ENCODE measurements at regions not wholly inside any gene's neighbourhood (a gene's known extent, or its start where the extent isn't known, plus 50 kb on each side); places are given as distances from the start of the nearest gene placed in this dataset.

DNA sequence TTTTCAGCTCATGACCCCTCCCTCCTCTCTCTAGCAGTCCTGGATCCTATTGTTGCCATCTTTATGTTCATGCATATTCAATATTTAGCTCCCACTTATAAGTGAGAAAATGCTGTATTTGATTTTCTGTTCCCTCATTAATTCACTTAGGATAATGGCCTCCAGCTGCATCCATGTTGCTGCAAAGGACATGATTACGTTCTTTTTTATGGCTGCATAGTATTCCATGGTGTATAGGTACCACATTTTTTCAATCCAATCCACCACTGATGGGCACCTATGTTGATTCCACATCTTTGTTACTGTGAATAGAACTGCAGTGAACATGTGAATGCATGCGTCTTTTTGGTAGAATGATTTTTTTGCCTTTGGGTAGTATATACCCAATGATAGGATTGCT is 188.4 kb downstream of the FOXL1 start:
- H3K36me3 ChIP-seq (ENCODE audit: control insufficient read depth, insufficient read depth, low read length): no peaks in the 10 kb centered on the region
- no peak overlapping the region for H3K9ac ChIP-seq (ENCODE audit: extremely low read depth, low read length, poor library complexity, severe bottlenecking)
- no peaks in the 10 kb centered on the region for H3K27me3 ChIP-seq (ENCODE audit: control insufficient read depth, insufficient read depth, low read length, poor library complexity, severe bottlenecking)
- no peak for DNase-seq
- Mint-ChIP-seq H3K36me3 (ENCODE audit: low read depth) (no peaks in the 10 kb centered on the region), H3K4me1 (peaks cover 5% of the 10 kb centered on the region), H3K27me3 (ENCODE audit: insufficient read depth) (peaks cover 33% of the 10 kb centered on the region), H3K9me3 (peaks cover 2% of the 10 kb centered on the region), H3K27ac (no peak overlapping the region), H3K4me3 (no peak overlapping the region)
- H3K27ac ChIP-seq (ENCODE audit: low read depth, low read length): no peak overlapping the region
- H3K9me3 ChIP-seq (ENCODE audit: control insufficient read depth, low read length): no peaks in the 10 kb centered on the region
- 80 to 89% methylated on average over 1 to 2 of the region's 2 CpGs for WGBS, 2 experiments (ENCODE audit: insufficient coverage in 1 of 2, insufficient read length in 1 of 2)
- no peak overlapping the region for H3K4me3 ChIP-seq (ENCODE audit: low read length)
- TF ChIP-seq, protein P1, sequence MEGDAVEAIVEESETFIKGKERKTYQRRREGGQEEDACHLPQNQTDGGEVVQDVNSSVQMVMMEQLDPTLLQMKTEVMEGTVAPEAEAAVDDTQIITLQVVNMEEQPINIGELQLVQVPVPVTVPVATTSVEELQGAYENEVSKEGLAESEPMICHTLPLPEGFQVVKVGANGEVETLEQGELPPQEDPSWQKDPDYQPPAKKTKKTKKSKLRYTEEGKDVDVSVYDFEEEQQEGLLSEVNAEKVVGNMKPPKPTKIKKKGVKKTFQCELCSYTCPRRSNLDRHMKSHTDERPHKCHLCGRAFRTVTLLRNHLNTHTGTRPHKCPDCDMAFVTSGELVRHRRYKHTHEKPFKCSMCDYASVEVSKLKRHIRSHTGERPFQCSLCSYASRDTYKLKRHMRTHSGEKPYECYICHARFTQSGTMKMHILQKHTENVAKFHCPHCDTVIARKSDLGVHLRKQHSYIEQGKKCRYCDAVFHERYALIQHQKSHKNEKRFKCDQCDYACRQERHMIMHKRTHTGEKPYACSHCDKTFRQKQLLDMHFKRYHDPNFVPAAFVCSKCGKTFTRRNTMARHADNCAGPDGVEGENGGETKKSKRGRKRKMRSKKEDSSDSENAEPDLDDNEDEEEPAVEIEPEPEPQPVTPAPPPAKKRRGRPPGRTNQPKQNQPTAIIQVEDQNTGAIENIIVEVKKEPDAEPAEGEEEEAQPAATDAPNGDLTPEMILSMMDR (conservative IDR thresholded peaks at IDR 0.05): no peak
- no peaks in the 10 kb centered on the region for H3K4me1 ChIP-seq (ENCODE audit: control insufficient read depth, insufficient read depth, low read length)

DNA sequence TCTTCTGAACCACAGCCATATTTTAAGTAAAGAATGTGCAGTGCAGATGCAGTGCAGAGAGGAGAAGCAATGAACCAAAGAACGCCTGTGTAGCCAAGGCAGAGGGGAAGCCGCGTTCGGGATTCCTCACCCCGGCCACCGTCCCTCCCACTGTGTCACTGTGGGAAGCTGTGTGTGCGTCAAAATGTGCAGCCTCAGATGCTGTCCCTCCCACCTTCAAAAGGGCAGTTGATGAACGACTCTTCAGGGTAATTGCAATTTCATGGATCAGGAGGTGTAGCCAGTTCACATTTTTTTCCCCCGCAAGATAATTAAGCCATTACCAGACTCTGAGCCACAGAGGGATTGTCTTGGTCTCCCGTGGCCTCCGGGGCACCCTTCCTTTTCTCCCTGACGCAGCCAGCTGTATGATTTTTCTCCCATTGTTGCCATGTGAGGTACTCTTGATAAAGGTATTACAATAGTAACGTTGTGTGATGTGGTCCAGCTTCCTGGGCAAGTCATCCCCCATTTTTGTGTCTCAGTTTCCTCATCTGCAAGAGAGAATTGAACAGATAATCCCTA is 190.0 kb downstream of the FOXL1 start:
- Mint-ChIP-seq H3K27me3 (ENCODE audit: insufficient read depth) (peaks cover 23% of the 10 kb centered on the region), H3K36me3 (ENCODE audit: low read depth) (no peaks in the 10 kb centered on the region), H3K9me3 (peaks cover 2% of the 10 kb centered on the region), H3K27ac (no peak overlapping the region), H3K4me3 (no peak overlapping the region), H3K4me1 (peaks cover 10% of the 10 kb centered on the region)
- WGBS, 2 experiments (ENCODE audit: insufficient coverage in 1 of 2, insufficient read length in 1 of 2): 82% methylated on average over 9 to 13 of the region's 13 CpGs
- Histone ChIP-seq H3K9ac (ENCODE audit: extremely low read depth, low read length, poor library complexity, severe bottlenecking) (no peak overlapping the region), H3K9me3 (ENCODE audit: control insufficient read depth, low read length) (no peaks in the 10 kb centered on the region), H3K27me3 (ENCODE audit: control insufficient read depth, insufficient read depth, low read length, poor library complexity, severe bottlenecking) (no peaks in the 10 kb centered on the region), H3K4me3 (ENCODE audit: low read length) (no peak overlapping the region), H3K36me3 (ENCODE audit: control insufficient read depth, insufficient read depth, low read length) (no peaks in the 10 kb centered on the region), H3K4me1 (ENCODE audit: control insufficient read depth, insufficient read depth, low read length) (no peaks in the 10 kb centered on the region), H3K27ac (ENCODE audit: low read depth, low read length) (no peak overlapping the region)
- TF ChIP-seq, protein P1 (conservative IDR thresholded peaks at IDR 0.05): no peak
- DNase-seq: no peak

DNA sequence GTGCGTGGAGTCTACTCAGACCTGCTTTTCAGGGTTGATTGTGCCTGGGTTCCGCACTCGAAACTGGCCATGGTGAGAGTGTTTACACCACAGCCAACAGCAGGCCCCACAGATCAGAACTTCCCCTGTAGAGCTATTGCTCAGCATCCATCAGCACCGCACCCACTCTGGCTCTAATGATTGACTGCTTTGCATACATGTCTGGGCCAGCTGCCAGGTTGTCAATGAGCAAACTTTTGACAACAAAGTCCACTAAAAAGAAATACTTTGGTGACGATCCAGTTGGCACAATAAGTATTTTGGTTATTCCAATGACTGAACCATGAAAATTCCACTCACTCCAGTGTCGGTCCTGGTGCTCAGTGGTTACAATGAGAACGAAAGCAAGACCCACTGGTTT is 190.7 kb downstream of the FOXL1 start:
- no peaks in the 10 kb centered on the region for H3K27me3 ChIP-seq (ENCODE audit: control insufficient read depth, insufficient read depth, low read length, poor library complexity, severe bottlenecking)
- no peak overlapping the region for H3K4me3 Mint-ChIP-seq
- H3K9me3 ChIP-seq (ENCODE audit: control insufficient read depth, low read length): no peaks in the 10 kb centered on the region
- no peak overlapping the region for H3K27ac ChIP-seq (ENCODE audit: low read depth, low read length)
- H3K4me3 ChIP-seq (ENCODE audit: low read length): no peak overlapping the region
- H3K36me3 Mint-ChIP-seq (ENCODE audit: low read depth): no peaks in the 10 kb centered on the region
- H3K4me1 ChIP-seq (ENCODE audit: control insufficient read depth, insufficient read depth, low read length): no peaks in the 10 kb centered on the region
- H3K9ac ChIP-seq (ENCODE audit: extremely low read depth, low read length, poor library complexity, severe bottlenecking): no peak overlapping the region
- peaks cover 19% of the 10 kb centered on the region for H3K27me3 Mint-ChIP-seq (ENCODE audit: insufficient read depth)
- H3K36me3 ChIP-seq (ENCODE audit: control insufficient read depth, insufficient read depth, low read length): no peaks in the 10 kb centered on the region
- H3K4me1 Mint-ChIP-seq: peaks cover 10% of the 10 kb centered on the region
- TF ChIP-seq, protein P1 (conservative IDR thresholded peaks at IDR 0.05): no peak
- 93 to 96% methylated on average over 7 of the region's 7 CpGs for WGBS, 2 experiments (ENCODE audit: insufficient coverage in 1 of 2, insufficient read length in 1 of 2)
- DNase-seq: no peak
- H3K9me3 Mint-ChIP-seq: peaks cover 2% of the 10 kb centered on the region
- no peak overlapping the region for H3K27ac Mint-ChIP-seq

Measured in endodermal cell (in vitro differentiated cells).